IPS DF 6.9 (cell line): ENCODE measurements at regions not wholly inside any gene's neighbourhood (a gene's known extent, or its start where the extent isn't known, plus 50 kb on each side); places are given as distances from the start of the nearest gene placed in this dataset.

Experiments
- DNase-seq: peaks from one replicate; pipeline ENCODE4 v3.0.0-alpha.2; 2013; ENCODE audit warnings: low read depth, low spot score
- H3K27ac ChIP-seq: one replicate; pipeline ENCODE4 v1.5.1; 2013; ENCODE audit warnings: low read length, control low read depth
- H3K27me3 ChIP-seq: 2 replicates; pipeline ENCODE4 v1.6.1; 2013; ENCODE audit warnings: mild to moderate bottlenecking, low read length; ENCODE audit not compliant: control insufficient read depth, insufficient read depth
- H3K36me3 ChIP-seq: 2 replicates; pipeline ENCODE4 v1.6.1; 2013; ENCODE audit warnings: low read length; ENCODE audit not compliant: control insufficient read depth, insufficient read depth
- H3K4me1 ChIP-seq: 2 replicates; pipeline ENCODE4 v1.6.1; 2013; ENCODE audit warnings: low read length; ENCODE audit not compliant: control insufficient read depth, insufficient read depth
- H3K4me3 ChIP-seq: 2 replicates; pipeline ENCODE4 v1.5.1; 2013; ENCODE audit warnings: mild to moderate bottlenecking, low read length
- H3K9me3 ChIP-seq: 2 replicates; pipeline ENCODE4 v1.6.1; 2013; ENCODE audit warnings: low read length, inconsistent platforms; ENCODE audit not compliant: control insufficient read depth, insufficient read depth
- WGBS: extraction: QIAGEN DNeasy Blood & Tissue Kit; methylation state at CpG from one replicate; pipeline ENCODE4 v1.1.7; 2013; ENCODE audit warnings: mixed read lengths, missing lambda C conversion rate; ENCODE audit not compliant: insufficient read length, insufficient coverage; 5-methylcytosine and 5-hydroxymethylcytosine counted together

- Histone ChIP-seq H3K27me3 (no peaks in the 10 kb centered on the region), H3K4me3 (no peak overlapping the region), H3K27ac (no peak overlapping the region), H3K36me3 (no peaks in the 10 kb centered on the region), H3K4me1 (no peaks in the 10 kb centered on the region), H3K9me3 (no peaks in the 10 kb centered on the region)
- no peak for DNase-seq
- no CpG with 5 or more reads among the region's 2 CpGs for WGBS
Measured at GRCh38 chr10:3631291-3631690, 153.7 kb downstream of the KLF6 start.

- no peaks in the 10 kb centered on the region for H3K9me3 ChIP-seq
- H3K27me3 ChIP-seq, result no peaks in the 10 kb centered on the region
- no peak overlapping the region for H3K27ac ChIP-seq
- no peak overlapping the region for H3K4me3 ChIP-seq
- peaks cover 3% of the 10 kb centered on the region; the same call in 1 of the 2 replicates for H3K4me1 ChIP-seq
- DNase-seq, result no peak
- no CpG with 5 or more reads among the region's 11 CpGs for WGBS
- H3K36me3 ChIP-seq, result no peaks in the 10 kb centered on the region
Measured at GRCh38 chr10:3625959-3626751, 158.9 kb downstream of the KLF6 start.

- Histone ChIP-seq H3K27me3 (no peaks in the 10 kb centered on the region), H3K4me3 (no peak overlapping the region), H3K9me3 (no peaks in the 10 kb centered on the region), H3K36me3 (no peaks in the 10 kb centered on the region), H3K4me1 (peaks cover 3% of the 10 kb centered on the region; the same call in 1 of the 2 replicates), H3K27ac (no peak overlapping the region)
- no CpG with 5 or more reads among the region's 8 CpGs for WGBS
- DNase-seq, result no peak
Measured at GRCh38 chr10:3624367-3624766, 160.6 kb downstream of the KLF6 start.

- DNase-seq, result no peak
- H3K36me3 ChIP-seq, result no peaks in the 10 kb centered on the region
- H3K4me1 ChIP-seq, result peaks cover 3% of the 10 kb centered on the region; the same call in 1 of the 2 replicates
- no peak overlapping the region for H3K4me3 ChIP-seq
- no peaks in the 10 kb centered on the region for H3K9me3 ChIP-seq
- WGBS, result no CpG with 5 or more reads among the region's 7 CpGs
- H3K27me3 ChIP-seq, result no peaks in the 10 kb centered on the region
- no peak overlapping the region for H3K27ac ChIP-seq
Measured at GRCh38 chr10:3623746-3624145, 161.3 kb downstream of the KLF6 start.

GRCh38 chr10:3622845-3623621 lies 162.0 kb downstream of the KLF6 start:
- H3K27me3 ChIP-seq, result no peaks in the 10 kb centered on the region
- no peak overlapping the region for H3K27ac ChIP-seq
- no peak overlapping the region for H3K4me3 ChIP-seq
- no peaks in the 10 kb centered on the region for H3K9me3 ChIP-seq
- no peaks in the 10 kb centered on the region for H3K36me3 ChIP-seq
- no peak for DNase-seq
- WGBS, result no CpG with 5 or more reads among the region's 3 CpGs
- peaks cover 3% of the 10 kb centered on the region; the same call in 1 of the 2 replicates for H3K4me1 ChIP-seq

GRCh38 chr10:3622427-3622826 lies 162.6 kb downstream of the KLF6 start:
- Histone ChIP-seq H3K9me3 (no peaks in the 10 kb centered on the region), H3K27me3 (no peaks in the 10 kb centered on the region), H3K4me1 (peaks cover 3% of the 10 kb centered on the region; the same call in 1 of the 2 replicates), H3K27ac (no peak overlapping the region), H3K4me3 (no peak overlapping the region), H3K36me3 (no peaks in the 10 kb centered on the region)
- DNase-seq, result no peak
- no CpG with 5 or more reads among the region's 2 CpGs for WGBS

- no peak overlapping the region for H3K27ac ChIP-seq
Measured at GRCh38 chr10:3620818-3621217, 164.2 kb downstream of the KLF6 start.

GRCh38 chr10:3619241-3619640 lies 165.8 kb downstream of the KLF6 start:
- no peak overlapping the region for H3K27ac ChIP-seq
- peaks cover 4% of the 10 kb centered on the region for H3K9me3 ChIP-seq
- H3K4me1 ChIP-seq, result peaks cover 1% of the 10 kb centered on the region; the same call in 1 of the 2 replicates
- DNase-seq, result no peak
- no peaks in the 10 kb centered on the region for H3K36me3 ChIP-seq
- no peak overlapping the region for H3K4me3 ChIP-seq
- WGBS, result no CpG with 5 or more reads among the region's 2 CpGs
- no peaks in the 10 kb centered on the region for H3K27me3 ChIP-seq

More at GRCh38 chr10:3620818-3621217, 164.2 kb downstream of the KLF6 start:
- Histone ChIP-seq H3K36me3 (no peaks in the 10 kb centered on the region), H3K4me1 (peaks cover 3% of the 10 kb centered on the region; the same call in 1 of the 2 replicates), H3K27me3 (no peaks in the 10 kb centered on the region), H3K9me3 (peaks cover 4% of the 10 kb centered on the region), H3K4me3 (no peak overlapping the region)
- no peak for DNase-seq
- WGBS, result no CpG with 5 or more reads among the region's 2 CpGs

- Histone ChIP-seq H3K9me3 (peaks cover 4% of the 10 kb centered on the region), H3K27me3 (no peaks in the 10 kb centered on the region), H3K4me1 (no peaks in the 10 kb centered on the region), H3K27ac (no peak overlapping the region), H3K4me3 (no peak overlapping the region), H3K36me3 (no peaks in the 10 kb centered on the region)
- DNase-seq, result no peak
Measured at GRCh38 chr10:3616880-3617279, 168.1 kb downstream of the KLF6 start.

GRCh38 chr10:3613318-3613717 lies 171.7 kb downstream of the KLF6 start:
- Histone ChIP-seq H3K36me3 (no peaks in the 10 kb centered on the region), H3K27me3 (no peaks in the 10 kb centered on the region), H3K9me3 (peaks cover 4% of the 10 kb centered on the region), H3K4me3 (no peak overlapping the region), H3K27ac (no peak overlapping the region), H3K4me1 (no peaks in the 10 kb centered on the region)
- no CpG with 5 or more reads among the region's 1 CpG for WGBS
- DNase-seq, result no peak
